RWPE2 (cell line): ENCODE measurements at regions not wholly inside any gene's neighbourhood (a gene's known extent, or its start where the extent isn't known, plus 50 kb on each side); places are given as distances from the start of the nearest gene placed in this dataset.

ENCODE experiments used
- ATAC-seq: fragments of 200-7000 bp; cut with Tn5 transposase; 3 replicates; pipeline ENCODE4 v1.9.1; 2021; ENCODE audit warnings: low read depth
- DNase-seq: peaks from one replicate; pipeline ENCODE4 v3.0.0-alpha.2; 2020; ENCODE audit warnings: low spot score
- H3K27ac ChIP-seq: fragments of 450-650 bp; 2 replicates; pipeline ENCODE4 v1.5.1; 2017; ENCODE audit warnings: mild to moderate bottlenecking; ENCODE audit not compliant: poor library complexity, severe bottlenecking
- H3K27me3 ChIP-seq: fragments of 250-450 bp; sonication (Bioruptor Pico); 2 replicates; pipeline ENCODE4 v1.5.1; 2021; ENCODE audit warnings: mild to moderate bottlenecking, moderate library complexity; ENCODE audit not compliant: insufficient read depth, poor library complexity, severe bottlenecking
- H3K36me3 ChIP-seq: fragments of 250-450 bp; sonication (Bioruptor Pico); 2 replicates; pipeline ENCODE4 v1.5.1; 2020; ENCODE audit warnings: low read depth, mild to moderate bottlenecking, moderate library complexity
- H3K4me1 ChIP-seq: fragments of 250-450 bp; sonication (Bioruptor Pico); 2 replicates; pipeline ENCODE4 v1.5.1; 2021; ENCODE audit warnings: mild to moderate bottlenecking, moderate library complexity; ENCODE audit not compliant: insufficient read depth, poor library complexity, severe bottlenecking
- H3K4me3 ChIP-seq: fragments of 250-450 bp; sonication (Bioruptor Pico); 2 replicates; pipeline ENCODE4 v1.5.1; 2021; ENCODE audit warnings: mild to moderate bottlenecking, moderate library complexity; ENCODE audit not compliant: severe bottlenecking
- H3K9me3 ChIP-seq: fragments of 250-450 bp; sonication (Bioruptor Pico); 2 replicates; pipeline ENCODE4 v1.5.1; 2021; ENCODE audit warnings: mild to moderate bottlenecking, moderate library complexity; ENCODE audit not compliant: severe bottlenecking
- TF ChIP-seq, protein P1 (sequence below): fragments of 450-650 bp; IDR thresholded peaks from one replicate; pipeline ENCODE4 v1.5.1; 2017; ENCODE audit warnings: mild to moderate bottlenecking, moderate library complexity; ENCODE audit not compliant: poor library complexity, severe bottlenecking

GRCh38 chr3:104234442-104235194 is 1132.1 kb upstream of the ALCAM start:
- Histone ChIP-seq H3K9me3 (no peaks in the 10 kb centered on the region), H3K27ac (no peak overlapping the region), H3K27me3 (no peaks in the 10 kb centered on the region), H3K36me3 (no peaks in the 10 kb centered on the region), H3K4me1 (no peaks in the 10 kb centered on the region), H3K4me3 (no peak overlapping the region)
- ATAC-seq (no peak), DNase-seq (no peak)
- TF ChIP-seq, protein P1, sequence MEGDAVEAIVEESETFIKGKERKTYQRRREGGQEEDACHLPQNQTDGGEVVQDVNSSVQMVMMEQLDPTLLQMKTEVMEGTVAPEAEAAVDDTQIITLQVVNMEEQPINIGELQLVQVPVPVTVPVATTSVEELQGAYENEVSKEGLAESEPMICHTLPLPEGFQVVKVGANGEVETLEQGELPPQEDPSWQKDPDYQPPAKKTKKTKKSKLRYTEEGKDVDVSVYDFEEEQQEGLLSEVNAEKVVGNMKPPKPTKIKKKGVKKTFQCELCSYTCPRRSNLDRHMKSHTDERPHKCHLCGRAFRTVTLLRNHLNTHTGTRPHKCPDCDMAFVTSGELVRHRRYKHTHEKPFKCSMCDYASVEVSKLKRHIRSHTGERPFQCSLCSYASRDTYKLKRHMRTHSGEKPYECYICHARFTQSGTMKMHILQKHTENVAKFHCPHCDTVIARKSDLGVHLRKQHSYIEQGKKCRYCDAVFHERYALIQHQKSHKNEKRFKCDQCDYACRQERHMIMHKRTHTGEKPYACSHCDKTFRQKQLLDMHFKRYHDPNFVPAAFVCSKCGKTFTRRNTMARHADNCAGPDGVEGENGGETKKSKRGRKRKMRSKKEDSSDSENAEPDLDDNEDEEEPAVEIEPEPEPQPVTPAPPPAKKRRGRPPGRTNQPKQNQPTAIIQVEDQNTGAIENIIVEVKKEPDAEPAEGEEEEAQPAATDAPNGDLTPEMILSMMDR: no peak

GRCh38 chr3:104244680-104245220 is 1122.0 kb upstream of the ALCAM start:
- H3K36me3 ChIP-seq: no peaks in the 10 kb centered on the region
- H3K4me1 ChIP-seq: peaks cover 6% of the 10 kb centered on the region
- H3K27me3 ChIP-seq: no peaks in the 10 kb centered on the region
- DNase-seq (no peak), ATAC-seq (no peak)
- H3K27ac ChIP-seq: no peak overlapping the region
- H3K4me3 ChIP-seq: no peak overlapping the region
- TF ChIP-seq, protein P1: no peak
- no peaks in the 10 kb centered on the region for H3K9me3 ChIP-seq

- H3K36me3 ChIP-seq: no peaks in the 10 kb centered on the region
- H3K27ac ChIP-seq: no peak overlapping the region
- H3K4me1 ChIP-seq: peaks cover 6% of the 10 kb centered on the region
- DNase-seq (no peak), ATAC-seq (no peak)
- no peaks in the 10 kb centered on the region for H3K27me3 ChIP-seq
- no peak overlapping the region for H3K4me3 ChIP-seq
- TF ChIP-seq, protein P1: no peak
- H3K9me3 ChIP-seq: no peaks in the 10 kb centered on the region
Observed at GRCh38 chr3:104245261-104245660, 1121.4 kb upstream of the ALCAM start.

DNA sequence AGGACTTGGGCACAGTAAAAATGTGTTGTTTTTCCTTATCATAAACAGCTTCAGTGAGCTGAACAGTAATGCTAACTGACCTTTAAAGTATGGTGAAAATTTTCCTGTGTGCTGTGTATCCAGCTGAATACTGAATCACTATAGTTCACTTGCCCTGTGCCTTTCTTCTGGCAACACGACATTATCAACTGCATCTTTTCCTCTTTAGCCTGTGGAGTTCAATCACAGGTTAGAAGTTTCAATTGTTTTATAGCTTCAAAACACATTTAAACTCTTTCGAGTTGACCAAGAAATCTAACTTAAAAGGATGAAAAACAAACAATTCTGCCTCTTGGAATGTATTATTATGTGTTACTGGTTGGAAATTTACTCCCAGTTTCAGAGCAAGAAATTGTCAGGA is 1120.7 kb upstream of the ALCAM start:
- DNase-seq (no peak), ATAC-seq (no peak)
- Histone ChIP-seq H3K4me1 (peaks cover 6% of the 10 kb centered on the region), H3K9me3 (no peaks in the 10 kb centered on the region), H3K27me3 (no peaks in the 10 kb centered on the region), H3K27ac (no peak overlapping the region), H3K4me3 (no peak overlapping the region), H3K36me3 (no peaks in the 10 kb centered on the region)
- TF ChIP-seq, protein P1: no peak

DNA sequence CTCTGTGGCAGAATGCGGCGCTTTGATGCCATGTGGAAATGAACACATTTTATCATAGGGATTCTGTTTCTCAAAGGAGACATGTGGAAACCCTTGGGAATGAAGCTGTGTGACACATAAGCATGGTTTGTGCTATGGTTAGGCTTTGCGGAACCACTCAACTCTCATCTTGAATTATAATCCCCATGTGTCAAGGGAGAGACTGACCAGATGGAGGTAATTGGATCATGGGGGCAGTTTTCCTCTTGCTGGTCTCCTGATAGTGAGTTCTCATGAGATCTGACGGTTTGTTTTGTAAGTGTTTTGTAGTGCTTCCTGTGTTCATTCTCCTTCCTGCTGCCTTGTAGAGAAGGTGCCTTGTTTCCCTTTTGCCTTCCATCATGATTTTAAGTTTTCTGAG is 1109.2 kb upstream of the ALCAM start:
- Histone ChIP-seq H3K27ac (no peak overlapping the region), H3K4me3 (no peak overlapping the region), H3K9me3 (no peaks in the 10 kb centered on the region), H3K4me1 (no peaks in the 10 kb centered on the region), H3K36me3 (no peaks in the 10 kb centered on the region), H3K27me3 (no peaks in the 10 kb centered on the region)
- no peak for ATAC-seq
- no peak for DNase-seq
- TF ChIP-seq, protein P1: no peak
